PC-9 (cell line): ENCODE measurements at regions not wholly inside any gene's neighbourhood (a gene's known extent, or its start where the extent isn't known, plus 50 kb on each side); places are given as distances from the start of the nearest gene placed in this dataset.

ENCODE experiments used
- BruUV-seq: library from RNA; stranded (reverse); fragments of 400-500 nt; replicated peaks from 2 replicates; lab custom pipeline; 2021; lab: Mats Ljungman, UMichigan
- CTCF ChIA-PET: fragments of 300-600 bp; sonication (Branson Sonifier 250); formaldehyde crosslinking; loops from one replicate; lab custom pipeline; 2022; ENCODE audit warnings: antibody characterized with exemption; lab: Charles Lee
- POLR2A ChIA-PET: fragments of 300-600 bp; sonication (Branson Sonifier 250); formaldehyde crosslinking; loops from one replicate; lab custom pipeline; 2022; ENCODE audit warnings: antibody characterized with exemption; ENCODE audit not compliant: unreplicated experiment; lab: Charles Lee
- DNase-seq, 2 experiments: peaks; one replicate each; pipeline versions ENCODE4 v3.0.0 to v3.0.0-alpha.2; 2015 to 2022; ENCODE audit warnings: mixed read lengths in 1 of 2
- H2AFZ ChIP-seq: fragments of 200-600 bp; sonication (generic); 2 replicates; pipeline ENCODE4 v1.8.1; 2017; ENCODE audit warnings: antibody characterized with exemption
- H3F3A ChIP-seq: fragments of 200-600 bp; sonication (generic); 2 replicates; pipeline ENCODE4 v1.8.1; 2017; ENCODE audit warnings: antibody characterized with exemption, mild to moderate bottlenecking, low read depth; ENCODE audit not compliant: insufficient read depth
- H3K27ac ChIP-seq: fragments of 200-600 bp; sonication (generic); 2 replicates; pipeline ENCODE4 v1.6.1; 2016; ENCODE audit warnings: mixed run types
- H3K27me3 ChIP-seq: fragments of 200-600 bp; sonication (generic); 2 replicates; pipeline ENCODE4 v1.6.1; 2016; ENCODE audit warnings: low read depth, mixed run types; ENCODE audit not compliant: insufficient read depth
- H3K36me3 ChIP-seq: fragments of 200-600 bp; sonication (generic); 2 replicates; pipeline ENCODE4 v1.6.1; 2016; ENCODE audit warnings: low read depth, mixed run types
- H3K4me1 ChIP-seq: fragments of 200-600 bp; sonication (generic); replicated peaks from 2 replicates; pipeline ENCODE4 v1.6.1; 2016; ENCODE audit warnings: mixed run types; ENCODE audit not compliant: insufficient read depth
- H3K4me2 ChIP-seq: fragments of 200-600 bp; sonication (generic); 2 replicates; pipeline ENCODE4 v1.6.1; 2017; ENCODE audit warnings: mixed run types
- H3K4me3 ChIP-seq: fragments of 200-600 bp; sonication (generic); 2 replicates; pipeline ENCODE4 v1.6.1; 2016; ENCODE audit warnings: mixed run types
- H3K79me2 ChIP-seq: fragments of 200-600 bp; sonication (generic); 2 replicates; pipeline ENCODE4 v1.6.1; 2017; ENCODE audit warnings: low read depth, mixed run types
- H3K9me2 ChIP-seq: fragments of 200-600 bp; sonication (generic); 2 replicates; pipeline ENCODE4 v1.8.1; 2017; ENCODE audit warnings: mild to moderate bottlenecking; ENCODE audit not compliant: insufficient read depth
- H3K9me3 ChIP-seq: fragments of 200-600 bp; sonication (generic); 2 replicates; pipeline ENCODE4 v1.8.1; 2016; ENCODE audit warnings: low read depth; ENCODE audit not compliant: insufficient read depth
- H4K20me1 ChIP-seq: fragments of 200-600 bp; sonication (generic); 2 replicates; pipeline ENCODE4 v1.8.1; 2017; ENCODE audit not compliant: insufficient read depth
- EZH2 ChIP-seq: fragments of 200-600 bp; sonication (generic); IDR thresholded peaks from 2 replicates; pipeline ENCODE4 v1.8.0; 2017; ENCODE audit warnings: antibody characterized with exemption, low read depth
- intact Hi-C: fragments of 100-400 bp; cut with micrococcal nuclease; formaldehyde crosslinking; loops from one replicate; pipeline ENCODE4 v1.10.0; 2022; ENCODE audit not compliant: unreplicated experiment
- TF ChIP-seq, protein P1 (sequence below): fragments of 200-600 bp; sonication (generic); conservative IDR thresholded peaks from 2 replicates; pipeline ENCODE4 v1.6.1; 2017; ENCODE audit warnings: mixed run types, antibody characterized with exemption, mild to moderate bottlenecking, moderate library complexity

DNA sequence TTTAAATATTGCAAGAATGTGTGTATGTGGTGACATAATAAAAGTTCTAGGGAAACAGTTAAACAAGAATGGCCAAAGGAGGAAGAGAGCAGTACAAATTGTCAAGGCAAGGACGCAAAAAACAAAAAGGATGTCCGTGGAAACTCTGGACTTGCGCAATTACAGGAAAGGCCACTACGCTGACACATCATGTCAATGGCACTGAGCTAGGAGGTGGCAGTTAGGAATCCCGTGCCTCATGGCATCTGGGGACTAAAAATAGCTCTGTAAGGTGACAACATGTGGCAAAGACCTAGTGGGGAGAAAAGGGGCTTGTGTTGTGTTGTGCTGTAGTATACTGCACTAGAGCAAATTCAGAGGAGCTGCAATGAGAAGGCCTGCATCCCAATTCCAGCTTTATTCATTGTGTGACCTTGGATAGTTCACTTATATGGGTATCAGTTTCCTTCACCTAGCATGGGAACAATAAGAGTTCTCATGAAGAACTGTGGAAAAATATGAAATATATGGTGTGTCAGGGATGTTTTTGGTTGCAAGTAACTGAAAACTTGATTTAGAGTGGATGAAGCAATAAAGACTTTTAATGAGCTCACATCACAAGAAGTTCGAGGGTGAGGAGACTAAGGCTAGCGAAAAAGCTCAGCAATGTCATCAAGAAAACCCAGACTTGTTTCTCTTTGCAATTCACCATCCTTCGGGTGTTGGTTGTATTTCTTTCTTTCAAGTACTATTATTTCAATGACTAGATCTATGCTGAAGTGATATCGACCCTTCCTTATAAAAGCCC is 124.1 kb upstream of the STC2 start:
- no peaks in the 10 kb centered on the region for H4K20me1 ChIP-seq
- no peaks in the 10 kb centered on the region for H3K36me3 ChIP-seq
- DNase-seq, result peak; percentile 74 to 97
- H3F3A ChIP-seq, result peaks cover 60% of the 10 kb centered on the region
- no peaks in the 10 kb centered on the region for H3K9me3 ChIP-seq
- H3K27me3 ChIP-seq, result no peaks in the 10 kb centered on the region
- POLR2A ChIA-PET, result interaction anchor here (0.6 kb wide), 3 partner anchors 11 to 148 kb away, joined by 3 to 6 read pairs (median 3); no protein-coding TSS in a partner anchor
- H3K9me2 ChIP-seq, result no peaks in the 10 kb centered on the region
- intact Hi-C loops, result loop anchor here (1.0 kb wide), 1 partner anchor 123 kb away; no protein-coding TSS in a partner anchor
- peak overlapping the region; percentile 100 for H3K27ac ChIP-seq
- TF ChIP-seq, protein P1, sequence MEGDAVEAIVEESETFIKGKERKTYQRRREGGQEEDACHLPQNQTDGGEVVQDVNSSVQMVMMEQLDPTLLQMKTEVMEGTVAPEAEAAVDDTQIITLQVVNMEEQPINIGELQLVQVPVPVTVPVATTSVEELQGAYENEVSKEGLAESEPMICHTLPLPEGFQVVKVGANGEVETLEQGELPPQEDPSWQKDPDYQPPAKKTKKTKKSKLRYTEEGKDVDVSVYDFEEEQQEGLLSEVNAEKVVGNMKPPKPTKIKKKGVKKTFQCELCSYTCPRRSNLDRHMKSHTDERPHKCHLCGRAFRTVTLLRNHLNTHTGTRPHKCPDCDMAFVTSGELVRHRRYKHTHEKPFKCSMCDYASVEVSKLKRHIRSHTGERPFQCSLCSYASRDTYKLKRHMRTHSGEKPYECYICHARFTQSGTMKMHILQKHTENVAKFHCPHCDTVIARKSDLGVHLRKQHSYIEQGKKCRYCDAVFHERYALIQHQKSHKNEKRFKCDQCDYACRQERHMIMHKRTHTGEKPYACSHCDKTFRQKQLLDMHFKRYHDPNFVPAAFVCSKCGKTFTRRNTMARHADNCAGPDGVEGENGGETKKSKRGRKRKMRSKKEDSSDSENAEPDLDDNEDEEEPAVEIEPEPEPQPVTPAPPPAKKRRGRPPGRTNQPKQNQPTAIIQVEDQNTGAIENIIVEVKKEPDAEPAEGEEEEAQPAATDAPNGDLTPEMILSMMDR, result no peak
- no peak for TF ChIP-seq EZH2
- CTCF ChIA-PET, result no interaction called here
- H3K4me2 ChIP-seq, result peak overlapping the region; percentile 61
- BruUV-seq, result no TSS peak
- H3K4me3 ChIP-seq, result no peak overlapping the region
- peaks cover 68% of the 10 kb centered on the region for H3K4me1 ChIP-seq
- no peaks in the 10 kb centered on the region for H3K79me2 ChIP-seq
- no peak overlapping the region for H2AFZ ChIP-seq

GRCh38 chr5:173451651-173452050 is 123.4 kb upstream of the STC2 start:
- H2AFZ ChIP-seq, result no peak overlapping the region
- no peak for DNase-seq
- H3K27ac ChIP-seq, result peak overlapping the region; percentile 100
- peak overlapping the region; percentile 29 for H3K4me2 ChIP-seq
- no peaks in the 10 kb centered on the region for H3K36me3 ChIP-seq
- BruUV-seq, result no TSS peak
- ChIA-PET CTCF (interaction anchor here (0.7 kb wide), 1 partner anchor 120 kb away, joined by 3 read pairs; no protein-coding TSS in a partner anchor), POLR2A (interaction anchor here (0.6 kb wide), 2 partner anchors 10 to 148 kb away, joined by 3 to 6 read pairs; no protein-coding TSS in a partner anchor)
- no peaks in the 10 kb centered on the region for H3K9me3 ChIP-seq
- H4K20me1 ChIP-seq, result no peaks in the 10 kb centered on the region
- peaks cover 62% of the 10 kb centered on the region for H3K4me1 ChIP-seq
- no peaks in the 10 kb centered on the region for H3K27me3 ChIP-seq
- no peak overlapping the region for H3K4me3 ChIP-seq
- H3F3A ChIP-seq, result peaks cover 57% of the 10 kb centered on the region
- no peaks in the 10 kb centered on the region for H3K79me2 ChIP-seq
- intact Hi-C loops, result loop anchor here (1.0 kb wide), 1 partner anchor 122 kb away; no protein-coding TSS in a partner anchor
- H3K9me2 ChIP-seq, result no peaks in the 10 kb centered on the region
- no peak for TF ChIP-seq EZH2
- TF ChIP-seq, protein P1, result no peak

GRCh38 chr5:173451031-173451430 is 122.8 kb upstream of the STC2 start:
- no peak overlapping the region for H3K4me3 ChIP-seq
- H3K9me3 ChIP-seq, result no peaks in the 10 kb centered on the region
- no peaks in the 10 kb centered on the region for H3K79me2 ChIP-seq
- H3F3A ChIP-seq, result peaks cover 50% of the 10 kb centered on the region
- H3K4me1 ChIP-seq, result peaks cover 55% of the 10 kb centered on the region
- ChIA-PET POLR2A (no interaction called here), CTCF (interaction anchor here (0.7 kb wide), 1 partner anchor 119 kb away, joined by 3 read pairs; no protein-coding TSS in a partner anchor)
- H3K9me2 ChIP-seq, result no peaks in the 10 kb centered on the region
- DNase-seq, result no peak
- no peaks in the 10 kb centered on the region for H3K27me3 ChIP-seq
- intact Hi-C loops, result no loop called here
- no peak overlapping the region for H2AFZ ChIP-seq
- peak overlapping the region; percentile 100 for H3K27ac ChIP-seq
- TF ChIP-seq, protein P1, result peak; percentile 55
- no peak for TF ChIP-seq EZH2
- H4K20me1 ChIP-seq, result no peaks in the 10 kb centered on the region
- H3K36me3 ChIP-seq, result no peaks in the 10 kb centered on the region
- H3K4me2 ChIP-seq, result peak overlapping the region; percentile 29; the same call in 1 of the 2 replicates
- BruUV-seq, result no TSS peak
